HG03097 (cell line): ENCODE measurements at regions not wholly inside any gene's neighbourhood (a gene's known extent, or its start where the extent isn't known, plus 50 kb on each side); places are given as distances from the start of the nearest gene placed in this dataset.

Experiments used
- ATAC-seq: cut with Tn5 transposase; IDR thresholded peaks from one replicate; pipeline ENCODE4 v1.9.1; 2021; ENCODE audit not compliant: unreplicated experiment, low FRiP score

DNA sequence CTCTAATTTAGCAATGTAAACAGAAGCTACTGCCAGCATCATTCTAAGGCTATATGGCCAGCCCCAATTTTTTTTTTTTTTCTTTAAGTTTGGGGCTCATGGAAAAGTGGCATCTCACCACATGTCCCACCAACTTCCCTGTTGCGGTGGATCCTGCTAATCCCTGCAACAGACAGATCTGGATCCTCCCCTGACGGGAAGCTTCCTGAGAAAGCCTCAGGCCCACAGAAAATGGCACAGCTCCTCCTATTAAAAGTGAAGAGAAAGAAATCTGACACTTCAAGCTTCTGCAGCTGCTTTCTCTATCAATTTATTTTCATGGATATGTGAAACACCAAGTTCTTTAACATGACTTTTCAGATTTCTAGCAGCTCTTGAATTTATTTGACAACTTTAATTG, 433.8 kb upstream of the DCN start:
- ATAC-seq: no peak

DNA sequence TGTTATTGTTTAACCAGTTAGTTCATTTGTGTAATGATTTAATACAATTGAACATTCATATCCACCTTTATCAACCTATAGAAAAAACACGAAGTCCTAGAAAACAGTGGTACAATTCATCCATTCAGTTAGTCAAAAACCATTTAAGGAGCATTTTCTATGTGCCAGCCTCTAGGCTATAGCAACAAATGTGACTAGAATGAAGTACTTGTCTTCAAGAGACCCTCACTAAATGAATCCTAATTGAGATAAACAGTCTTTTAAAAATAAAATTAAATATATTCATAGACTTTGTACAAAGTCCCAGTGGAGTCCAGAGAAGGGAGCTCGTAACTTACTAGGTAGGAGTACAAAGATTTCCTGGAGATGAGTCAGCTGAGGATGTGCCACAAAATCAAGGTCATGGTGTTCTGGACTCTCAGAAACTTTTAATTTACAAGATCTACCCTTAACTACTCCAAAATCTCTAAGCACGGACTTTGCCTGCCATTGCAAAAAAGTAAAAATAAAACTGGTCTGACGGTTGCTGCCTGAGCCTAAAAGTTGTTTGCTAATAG, 430.7 kb upstream of the DCN start:
- no peak for ATAC-seq

DNA sequence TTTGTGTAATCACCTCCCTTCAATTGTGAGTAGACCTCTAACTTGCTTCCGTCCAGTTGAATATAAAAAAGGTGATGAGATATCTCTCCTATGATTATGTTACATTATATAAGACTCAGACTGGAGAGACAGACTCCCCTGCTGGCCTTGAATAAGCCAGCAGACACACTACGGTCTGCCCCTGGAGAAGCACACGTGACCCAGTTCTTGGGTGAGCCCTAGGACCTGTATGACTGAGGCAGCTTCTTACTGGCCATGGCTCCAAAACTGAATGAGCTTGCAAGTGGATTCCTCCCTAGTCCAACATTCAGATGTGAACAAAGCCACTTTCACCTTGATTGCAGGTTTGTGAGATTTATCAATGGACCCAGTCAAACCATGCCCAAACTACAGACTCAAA, 427.9 kb upstream of the DCN start:
- no peak for ATAC-seq

DNA sequence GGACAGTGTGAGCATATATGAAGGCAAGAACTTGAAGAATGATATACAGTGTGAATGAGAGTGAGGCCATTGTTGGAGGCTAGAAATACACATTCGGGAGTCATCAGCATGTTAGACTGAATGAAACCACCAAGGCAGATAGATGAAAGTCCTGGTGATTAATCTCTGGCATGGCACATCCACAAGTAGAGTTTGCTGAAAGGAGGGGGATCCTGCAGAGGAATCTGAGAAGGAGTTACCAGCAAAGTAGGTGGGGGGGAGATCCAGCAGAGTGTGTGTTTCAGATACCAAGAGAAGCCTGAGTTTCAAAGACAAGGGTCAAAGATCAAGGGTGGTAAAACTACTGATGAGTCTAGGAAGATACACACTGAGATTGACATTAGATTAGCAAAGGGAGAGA, 426.7 kb upstream of the DCN start:
- ATAC-seq: no peak

DNA sequence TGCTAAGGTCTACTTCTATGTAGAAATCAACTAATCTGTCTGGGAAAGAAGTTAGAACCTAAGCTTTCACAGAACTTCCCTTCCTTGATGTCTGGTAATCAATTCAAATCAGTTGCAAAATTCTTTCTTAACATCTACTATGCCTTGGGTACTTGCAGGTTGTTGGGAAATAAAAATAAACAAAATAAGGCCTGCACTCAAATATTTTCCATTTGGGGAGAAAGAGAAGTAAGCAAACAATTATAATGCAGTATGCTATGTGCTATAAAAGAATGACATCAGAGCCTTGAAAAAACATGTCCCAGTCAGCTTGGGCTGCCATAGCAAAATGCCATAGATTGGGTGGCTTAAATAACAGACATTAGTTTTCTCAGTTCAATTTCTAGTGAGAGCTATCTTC, 425.9 kb upstream of the DCN start:
- no peak for ATAC-seq

DNA sequence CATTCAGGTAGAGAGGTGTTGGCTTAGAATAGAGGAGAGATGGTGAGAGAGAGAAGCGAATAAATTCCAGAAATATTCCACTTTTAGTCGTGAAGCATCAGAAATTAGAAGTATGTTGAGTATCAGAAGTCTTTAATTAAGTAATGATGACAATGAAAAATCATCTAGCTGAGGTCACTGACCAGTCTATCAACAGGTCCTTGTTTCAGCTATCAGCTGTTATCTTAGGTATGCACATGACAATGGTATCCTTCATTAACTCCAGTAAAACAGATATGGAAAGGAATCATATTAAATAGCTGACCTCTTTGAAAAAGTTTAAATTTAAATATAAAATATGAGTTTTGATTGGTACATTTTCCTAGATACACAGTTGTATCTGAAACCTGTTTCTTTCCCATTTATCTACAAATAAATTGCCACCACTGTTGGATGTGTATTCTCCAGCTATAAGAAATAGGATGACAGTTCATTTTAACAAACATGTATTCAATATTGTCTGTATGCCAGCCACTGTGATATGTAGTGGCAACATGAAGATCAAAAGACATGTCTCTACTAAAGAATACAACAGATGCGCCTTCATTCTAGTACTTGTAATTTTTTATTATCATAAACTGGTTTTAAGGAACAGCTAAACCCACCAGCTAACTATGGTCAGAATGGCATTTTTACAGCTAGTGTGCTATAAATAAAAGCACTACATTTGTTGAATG, 424.2 kb upstream of the DCN start:
- no peak for ATAC-seq

DNA sequence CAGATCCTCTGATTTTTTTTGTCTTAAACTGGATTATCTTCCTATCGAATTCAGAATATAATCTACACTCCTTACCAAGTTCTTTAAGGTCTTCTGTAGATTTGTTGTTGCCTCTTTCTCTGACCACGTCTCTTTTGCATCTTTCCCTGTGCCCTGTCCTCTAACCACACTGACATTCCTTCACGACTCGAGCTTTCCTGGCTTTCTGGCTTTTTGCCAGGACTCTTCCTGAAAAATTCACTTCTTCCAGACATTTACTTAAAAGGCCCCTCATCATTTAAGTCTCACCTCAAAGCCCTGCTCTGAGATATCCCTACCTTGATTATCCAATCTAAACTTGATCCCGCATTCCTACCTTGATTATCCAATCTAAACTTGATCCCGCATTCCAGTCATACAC, 422.3 kb upstream of the DCN start:
- ATAC-seq: no peak

DNA sequence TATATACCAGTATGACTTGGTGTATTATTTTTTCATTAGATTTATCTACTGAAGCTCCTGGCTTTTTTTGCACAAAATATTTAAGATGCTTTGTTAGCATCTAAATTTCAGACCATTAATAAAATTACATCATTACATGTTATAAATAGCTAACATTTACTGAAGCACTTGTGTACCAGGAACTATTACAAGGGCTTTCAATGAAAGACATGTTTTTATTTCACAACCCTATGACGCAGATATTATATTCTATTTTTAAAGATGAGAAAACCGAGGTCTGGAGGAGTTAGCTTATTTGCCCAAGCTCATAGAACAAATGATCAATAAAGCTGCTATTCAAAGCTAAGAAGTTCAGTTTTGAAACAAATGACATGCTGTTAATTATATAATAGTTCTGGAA, 420.4 kb upstream of the DCN start:
- ATAC-seq: no peak

DNA sequence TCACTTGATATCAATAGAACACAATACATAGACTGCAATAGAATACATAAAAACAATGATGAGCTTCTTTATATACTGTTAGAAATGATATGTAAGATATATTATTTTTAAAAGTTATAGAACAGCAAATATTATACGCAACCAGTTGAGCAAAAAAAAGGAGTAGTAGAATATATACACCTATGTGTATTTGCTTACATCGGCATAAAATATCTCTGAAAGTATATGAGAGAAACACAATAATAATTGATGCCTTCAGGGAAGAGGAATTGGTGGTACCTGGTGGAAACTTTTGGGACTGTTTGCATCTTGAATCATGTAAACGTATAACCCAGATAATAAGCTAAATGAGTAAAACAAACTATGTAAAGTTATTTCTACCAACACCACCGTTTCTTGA, 418.4 kb upstream of the DCN start:
- ATAC-seq: no peak

DNA sequence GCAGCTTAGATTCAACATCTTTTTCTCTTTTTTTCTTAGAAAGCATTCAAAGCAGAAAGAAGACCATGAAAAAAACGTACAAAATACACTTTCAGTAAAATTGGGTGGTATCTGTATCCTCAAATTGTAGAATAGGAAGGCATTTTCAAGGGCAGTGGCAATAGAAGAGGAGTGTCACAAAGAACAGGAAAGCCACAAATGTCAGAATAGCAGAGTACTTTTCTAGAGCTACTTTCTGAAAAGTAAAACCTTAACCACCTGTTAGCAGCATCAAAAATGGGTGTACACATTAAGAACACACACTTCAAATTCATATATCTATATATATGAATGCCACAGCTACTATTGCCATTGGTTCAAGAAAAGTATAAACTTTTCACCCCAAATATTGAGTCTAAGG, 412.1 kb upstream of the DCN start:
- no peak for ATAC-seq

DNA sequence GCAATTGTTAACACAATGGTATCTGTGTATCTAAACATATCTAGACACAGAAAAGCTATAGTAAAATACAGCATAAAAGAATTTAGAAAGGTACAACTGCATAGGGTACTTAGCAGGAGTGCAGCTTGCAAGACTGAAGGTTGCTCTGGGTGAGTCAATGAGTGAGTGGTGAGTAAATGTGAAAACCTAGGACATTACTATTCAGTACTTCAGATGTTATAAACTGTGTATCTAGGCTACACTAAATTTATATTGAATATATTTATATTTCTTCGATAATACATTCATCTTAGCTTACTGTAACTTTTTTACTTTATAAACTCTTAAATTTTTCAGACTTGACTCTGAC, 409.0 kb upstream of the DCN start:
- no peak for ATAC-seq

DNA sequence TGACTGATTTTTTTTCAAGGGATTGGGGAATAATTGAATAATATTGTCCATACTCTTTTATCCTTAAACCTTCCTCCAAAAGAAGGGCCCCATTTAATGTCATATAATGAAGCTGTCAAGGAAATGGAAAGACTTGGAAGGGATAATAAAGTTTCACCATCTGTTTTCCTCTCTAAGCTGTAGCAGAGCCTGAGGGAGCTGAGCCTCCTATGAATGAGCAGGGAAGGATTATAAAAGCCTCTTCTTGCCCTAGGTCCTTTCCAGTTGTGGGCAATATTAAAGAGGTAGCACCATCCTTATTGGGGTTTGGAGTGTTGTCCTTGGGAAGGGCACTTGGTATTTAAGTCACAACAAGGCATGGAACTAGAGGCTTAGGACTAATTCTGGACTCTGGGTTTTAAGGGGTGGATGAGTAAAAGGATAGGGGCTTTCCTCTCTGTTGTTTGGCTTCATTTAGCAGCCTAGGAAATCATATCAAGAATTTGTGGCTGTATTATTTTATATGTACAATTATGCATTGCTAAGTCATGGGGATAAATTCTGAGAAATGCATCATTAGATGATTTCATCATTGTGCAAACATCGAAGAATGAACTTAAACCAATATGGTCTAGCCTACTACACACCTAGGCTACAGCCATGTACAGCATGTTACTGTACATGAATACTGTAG, 408.5 kb upstream of the DCN start:
- no peak for ATAC-seq

DNA sequence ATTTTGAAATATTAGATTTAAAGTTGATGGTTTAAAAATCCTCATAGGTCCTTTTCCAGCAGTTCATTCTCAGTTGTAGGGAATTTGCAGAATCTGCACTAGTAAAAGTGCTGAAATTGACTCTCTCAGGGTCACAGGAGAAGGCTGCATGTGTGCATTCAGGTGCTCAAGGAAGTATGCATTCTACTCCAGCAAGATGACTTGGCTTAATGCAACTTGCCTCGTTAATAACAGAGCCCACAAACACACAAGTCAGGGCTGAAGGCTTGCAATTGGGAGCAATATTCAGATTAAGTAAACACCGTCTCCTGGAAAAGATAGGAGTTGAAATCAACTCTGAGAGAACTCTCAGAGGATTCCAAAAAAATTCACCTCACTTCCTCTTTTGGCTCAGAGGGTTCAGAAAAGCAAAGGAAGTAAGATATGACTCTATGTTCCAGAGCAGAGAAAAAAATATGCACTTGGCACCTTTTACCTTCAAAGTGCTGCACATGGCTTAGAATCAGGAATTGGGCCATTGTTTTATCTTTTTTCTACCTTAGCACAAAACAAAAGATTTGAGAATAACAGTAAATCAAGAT, 406.3 kb upstream of the DCN start:
- no peak for ATAC-seq

DNA sequence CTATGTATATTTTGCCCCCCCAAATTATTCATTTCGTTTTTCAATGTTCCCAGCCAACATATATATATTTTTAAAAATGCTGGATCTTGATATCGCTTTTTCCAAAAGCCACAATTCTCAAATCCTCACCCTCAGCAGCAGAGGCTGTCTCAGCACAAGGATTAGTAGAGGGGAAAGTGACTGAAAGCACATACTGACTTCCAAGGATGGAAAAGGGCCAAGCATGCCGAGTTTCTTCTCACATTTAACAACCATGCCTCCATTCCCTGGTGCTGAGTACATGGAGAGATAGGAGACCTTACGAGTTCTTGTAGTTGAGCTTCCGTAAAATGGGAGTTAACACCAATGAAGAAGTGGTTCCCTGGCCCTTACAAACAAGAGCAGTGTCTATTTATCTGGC, 403.4 kb upstream of the DCN start:
- ATAC-seq: no peak

DNA sequence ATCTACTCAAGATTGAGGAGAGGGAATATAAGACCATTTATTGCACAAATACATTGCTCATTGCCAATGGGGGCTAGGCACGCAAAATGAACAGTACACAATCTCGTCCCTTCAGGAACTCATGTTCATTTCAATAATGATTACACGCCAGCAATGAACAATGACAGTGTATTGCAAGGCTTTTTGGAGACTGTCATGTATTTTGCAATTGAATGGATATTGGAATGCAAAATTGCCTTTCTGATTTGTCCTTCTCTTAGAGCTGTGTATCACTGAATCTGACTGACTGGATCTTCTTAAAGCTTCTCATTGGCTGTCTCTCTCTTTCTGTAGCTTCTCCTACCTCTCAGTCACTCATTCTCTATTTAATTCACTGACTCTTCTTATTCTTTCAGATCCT, 400.2 kb upstream of the DCN start:
- ATAC-seq: no peak

DNA sequence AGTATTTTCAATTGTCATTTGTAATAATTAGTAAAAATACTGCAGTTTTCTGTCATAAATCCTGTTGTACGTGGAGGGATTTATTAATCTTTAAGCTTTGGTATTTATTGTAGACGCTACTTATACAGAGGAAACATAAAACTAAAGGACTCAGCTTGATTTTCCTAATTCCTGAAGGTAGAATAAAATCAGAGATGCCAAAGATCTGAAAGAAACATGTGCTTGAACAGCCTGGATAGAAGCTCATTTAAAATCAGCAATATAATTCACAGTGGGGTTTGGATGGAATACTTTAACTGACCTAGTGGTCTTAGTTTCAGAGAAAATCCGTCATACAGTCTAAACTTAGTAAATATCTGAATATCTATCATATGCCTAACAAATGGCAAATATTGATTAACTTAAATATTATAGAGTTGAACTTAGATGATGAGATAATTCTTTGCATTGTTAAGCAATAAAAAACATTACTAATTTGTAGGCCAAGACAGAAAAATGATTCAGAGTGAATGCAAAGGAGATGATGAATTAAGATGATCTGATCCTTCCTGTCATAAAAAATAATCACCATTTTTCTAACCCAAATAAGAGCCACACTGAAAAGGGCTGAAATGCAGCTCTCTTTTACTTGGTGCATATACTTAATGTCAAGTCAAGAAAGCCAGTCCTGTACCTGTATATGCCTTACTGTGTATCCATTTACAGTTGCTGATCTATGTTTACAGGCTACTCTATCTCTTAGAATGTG, 397.1 kb upstream of the DCN start:
- no peak for ATAC-seq

DNA sequence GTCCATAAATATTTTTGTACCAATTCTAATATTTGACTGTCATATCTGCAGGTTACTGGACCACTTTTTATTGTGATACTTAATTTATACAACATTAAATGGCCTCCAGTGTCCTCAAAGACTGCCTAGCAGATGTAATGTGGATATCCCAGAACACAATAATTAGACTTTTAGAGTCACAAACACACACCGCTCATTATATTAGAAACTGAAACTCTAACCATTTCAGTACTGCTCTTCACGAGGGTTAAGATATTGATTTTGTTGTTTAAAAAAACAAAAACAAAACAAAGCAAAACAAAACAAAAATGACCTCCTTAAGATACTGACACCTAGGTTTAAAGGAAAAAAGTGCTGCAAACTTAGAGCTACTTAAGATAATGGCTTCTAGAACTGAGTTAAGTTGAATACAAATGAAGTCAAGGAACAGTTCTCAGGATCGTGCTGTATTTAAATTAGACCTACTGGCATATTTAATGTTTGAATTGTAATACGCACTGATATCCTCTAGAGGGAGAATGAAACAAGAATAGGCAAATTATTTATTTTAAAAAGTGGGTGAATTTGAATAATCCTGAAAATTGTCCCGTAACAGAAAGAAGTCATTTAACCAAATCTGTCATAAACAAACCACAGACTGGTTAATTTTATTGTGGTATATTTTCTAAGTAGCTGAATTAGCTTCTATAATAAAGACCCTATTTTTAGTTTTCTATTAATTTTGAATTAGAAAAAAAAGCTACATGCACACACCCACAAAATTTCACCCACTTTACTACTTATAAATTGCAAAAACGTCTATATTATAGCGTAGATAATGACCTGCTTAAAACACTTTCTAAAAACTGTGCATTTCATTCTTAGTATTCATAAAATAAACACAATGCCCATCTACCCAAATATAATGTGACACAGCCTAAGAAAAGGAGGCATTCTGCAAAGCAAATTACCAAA, 395.2 kb upstream of the DCN start:
- no peak for ATAC-seq

DNA sequence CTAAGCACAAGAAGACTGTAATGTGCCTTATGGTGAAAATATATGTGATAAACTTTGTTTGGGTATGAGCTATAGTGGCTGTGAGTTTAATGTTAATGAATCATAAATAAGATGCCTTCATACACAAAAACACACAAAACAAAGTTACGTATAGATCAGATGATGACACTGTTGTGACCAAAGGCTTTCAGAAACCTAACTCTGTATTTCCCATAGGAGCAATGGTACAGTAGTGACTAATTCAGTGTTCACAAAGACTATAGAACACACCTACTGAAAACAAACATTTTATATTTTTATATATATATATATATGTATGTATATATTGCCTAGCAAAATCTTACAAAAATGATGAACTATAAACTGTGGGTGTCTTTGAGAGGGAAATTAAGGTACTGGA, 393.8 kb upstream of the DCN start:
- no peak for ATAC-seq

DNA sequence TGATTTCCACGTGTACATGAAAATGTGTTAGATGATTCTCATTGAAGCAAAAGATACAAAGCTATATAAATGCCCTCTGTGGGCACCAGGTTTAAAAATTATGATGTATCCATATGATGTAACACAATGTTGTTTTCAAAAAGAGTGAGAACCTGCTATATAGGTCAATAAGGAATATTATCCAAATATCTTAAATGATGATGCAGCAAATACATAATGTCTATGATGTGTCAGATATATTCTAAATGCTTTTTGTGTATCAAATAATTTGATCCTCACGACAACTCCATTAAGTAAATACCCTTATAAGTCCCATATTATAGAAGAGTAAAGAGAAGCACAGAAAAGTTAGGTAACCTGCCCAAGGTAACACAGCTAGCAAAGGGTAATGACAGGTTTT, 393.0 kb upstream of the DCN start:
- ATAC-seq: no peak

DNA sequence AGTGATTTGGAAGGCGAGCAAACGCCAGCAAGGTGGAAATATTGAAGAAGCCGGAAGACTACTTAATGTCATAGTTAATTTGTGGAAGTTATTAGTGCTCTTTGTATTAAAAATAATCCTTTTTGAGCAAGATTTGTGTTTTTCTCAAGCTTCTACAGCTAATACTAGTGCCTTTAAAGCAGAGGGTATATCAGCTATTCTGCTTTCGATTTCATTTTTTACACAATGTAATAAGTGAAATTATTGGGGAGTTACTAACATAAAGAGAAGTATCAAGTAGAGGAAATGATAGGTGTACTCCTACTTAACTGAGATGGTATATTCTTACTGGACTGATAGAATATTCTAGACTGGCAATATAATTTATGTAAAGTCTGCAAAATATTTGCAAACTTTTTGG, 392.4 kb upstream of the DCN start:
- ATAC-seq: no peak
